GM12872 (cell line): ENCODE measurements at regions not wholly inside any gene's neighbourhood (a gene's known extent, or its start where the extent isn't known, plus 50 kb on each side); places are given as distances from the start of the nearest gene placed in this dataset.

Experiments used
- TF ChIP-seq, protein P1 (sequence below): IDR thresholded peaks from 3 replicates; pipeline ENCODE4 v1.5.1; 2011; ENCODE audit warnings: low read depth, mild to moderate bottlenecking, low read length, moderate library complexity; ENCODE audit not compliant: insufficient read depth

DNA sequence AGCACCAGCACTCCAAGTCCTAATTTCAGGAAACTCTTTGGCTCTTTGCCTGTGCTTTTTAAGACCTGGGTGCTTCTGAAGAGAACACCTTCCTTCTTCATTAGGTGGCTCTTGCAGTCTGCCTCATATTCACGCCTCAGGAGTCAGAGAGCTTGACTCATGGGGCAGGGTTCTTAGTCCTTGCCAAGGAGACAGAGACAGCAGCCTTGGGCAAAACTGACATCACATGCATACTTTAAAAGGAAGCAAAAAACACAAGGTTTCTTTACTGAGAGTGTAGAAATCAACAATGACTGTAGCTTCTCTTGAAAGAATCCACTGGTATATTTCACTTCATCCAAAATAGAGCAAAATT is 780.6 kb downstream of the INHBA start:
- TF ChIP-seq, protein P1, sequence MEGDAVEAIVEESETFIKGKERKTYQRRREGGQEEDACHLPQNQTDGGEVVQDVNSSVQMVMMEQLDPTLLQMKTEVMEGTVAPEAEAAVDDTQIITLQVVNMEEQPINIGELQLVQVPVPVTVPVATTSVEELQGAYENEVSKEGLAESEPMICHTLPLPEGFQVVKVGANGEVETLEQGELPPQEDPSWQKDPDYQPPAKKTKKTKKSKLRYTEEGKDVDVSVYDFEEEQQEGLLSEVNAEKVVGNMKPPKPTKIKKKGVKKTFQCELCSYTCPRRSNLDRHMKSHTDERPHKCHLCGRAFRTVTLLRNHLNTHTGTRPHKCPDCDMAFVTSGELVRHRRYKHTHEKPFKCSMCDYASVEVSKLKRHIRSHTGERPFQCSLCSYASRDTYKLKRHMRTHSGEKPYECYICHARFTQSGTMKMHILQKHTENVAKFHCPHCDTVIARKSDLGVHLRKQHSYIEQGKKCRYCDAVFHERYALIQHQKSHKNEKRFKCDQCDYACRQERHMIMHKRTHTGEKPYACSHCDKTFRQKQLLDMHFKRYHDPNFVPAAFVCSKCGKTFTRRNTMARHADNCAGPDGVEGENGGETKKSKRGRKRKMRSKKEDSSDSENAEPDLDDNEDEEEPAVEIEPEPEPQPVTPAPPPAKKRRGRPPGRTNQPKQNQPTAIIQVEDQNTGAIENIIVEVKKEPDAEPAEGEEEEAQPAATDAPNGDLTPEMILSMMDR: no peak

DNA sequence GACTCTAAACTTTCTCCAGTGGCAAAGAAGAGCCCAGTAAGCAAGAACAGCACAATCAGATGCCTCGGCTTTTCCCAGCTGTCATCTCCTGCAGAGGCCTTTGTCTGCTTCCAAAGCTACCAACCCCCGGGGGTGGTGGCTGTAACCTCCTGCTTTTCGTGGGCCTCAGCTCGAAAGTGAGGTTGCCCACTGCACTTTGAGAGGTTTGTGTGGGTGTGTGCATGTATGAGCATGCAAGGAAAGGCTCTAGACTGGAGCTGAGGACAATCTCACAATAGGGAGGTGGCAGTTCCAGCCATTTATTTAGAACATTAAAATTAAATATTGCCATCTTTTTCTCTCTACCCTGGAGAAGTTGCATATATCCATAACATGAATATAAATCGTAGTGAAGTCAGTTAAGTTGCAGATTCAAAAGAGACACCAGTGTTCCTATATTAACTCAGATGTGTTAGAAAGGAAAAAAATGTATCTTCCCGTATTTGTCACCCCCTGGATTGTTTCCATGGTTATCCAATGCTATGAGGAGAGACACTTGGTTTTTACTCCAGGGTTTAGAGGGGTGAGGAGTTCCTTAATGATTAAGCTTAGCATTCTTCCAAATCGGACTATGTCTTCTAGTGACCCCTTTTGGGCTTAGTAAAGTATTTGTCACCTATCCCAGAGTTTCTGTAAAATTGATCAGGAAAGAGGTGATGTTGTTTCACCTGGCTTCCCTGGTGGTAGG is 781.1 kb downstream of the INHBA start:
- TF ChIP-seq, protein P1: no peak

DNA sequence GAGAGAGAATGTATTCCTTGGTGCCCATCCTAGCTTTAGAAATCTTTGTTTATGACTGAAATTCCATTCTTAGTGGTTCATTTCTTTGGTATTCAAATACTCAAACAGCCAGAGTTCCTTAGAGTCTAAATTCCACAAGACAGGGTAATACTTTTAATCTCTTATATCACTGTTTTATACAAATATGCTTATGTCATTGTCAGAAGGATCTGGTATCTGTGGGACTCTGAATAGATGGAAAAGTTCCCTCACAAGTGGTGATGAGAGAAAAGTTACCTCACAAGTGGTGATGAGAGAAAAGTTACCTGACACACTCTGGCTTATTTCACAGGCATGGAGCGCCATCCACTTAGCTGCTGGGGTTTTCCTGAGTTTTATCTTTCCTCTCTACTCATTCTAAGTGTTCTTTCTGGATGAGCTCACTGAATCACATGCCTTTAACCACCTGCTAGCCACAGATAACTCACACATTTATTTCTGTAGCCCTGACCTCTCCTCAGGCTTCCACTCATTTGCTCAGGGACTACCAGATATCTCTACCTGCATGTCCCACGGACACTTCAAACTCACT is 784.0 kb downstream of the SUGCT start:
- TF ChIP-seq, protein P1: no peak

DNA sequence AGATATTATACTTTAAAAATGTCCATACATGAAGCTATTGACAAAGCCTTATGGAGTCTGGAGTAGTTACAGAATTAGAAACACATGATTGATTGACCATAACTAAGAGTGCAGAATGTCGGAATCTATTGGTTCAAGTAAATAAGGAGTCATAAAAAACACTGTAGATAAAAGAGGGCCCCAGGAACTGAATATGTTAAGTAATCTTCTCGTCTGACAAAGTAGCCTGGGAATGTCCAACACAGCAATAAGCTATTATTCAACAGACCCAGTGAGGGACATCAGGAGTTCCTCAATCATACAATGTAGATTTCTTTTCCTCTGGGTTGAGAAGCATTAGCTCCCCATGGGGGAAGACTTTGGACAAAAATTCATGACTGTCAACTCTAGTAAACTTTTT is 782.0 kb downstream of the SUGCT start:
- TF ChIP-seq, protein P1: no peak

DNA sequence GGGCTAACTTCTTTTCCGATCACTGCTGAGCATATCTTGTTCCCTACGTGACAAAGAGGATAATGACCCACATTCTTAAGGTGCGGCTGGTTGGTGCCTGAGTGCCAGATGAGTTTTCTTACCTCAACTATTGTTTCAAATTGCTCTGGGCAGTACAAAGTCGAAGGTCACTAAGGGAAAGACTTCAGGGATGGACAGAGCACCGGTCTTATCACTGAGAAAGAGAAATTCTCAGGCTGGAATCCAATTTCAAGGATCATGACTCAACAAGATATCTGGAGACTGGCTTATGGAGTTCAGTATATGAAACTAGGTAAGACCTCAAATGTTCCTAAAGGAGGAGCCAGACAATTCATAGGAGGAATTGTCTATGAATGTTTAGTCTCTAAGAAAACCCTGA is 780.3 kb downstream of the SUGCT start:
- TF ChIP-seq, protein P1: no peak
